Upper lobe of right lung (tissue), 1 donor: ENCODE measurements at regions not wholly inside any gene's neighbourhood (a gene's known extent, or its start where the extent isn't known, plus 50 kb on each side); places are given as distances from the start of the nearest gene placed in this dataset.
"Not testable (repeated sequence)": the region's sequence is repeated elsewhere in the genome, so short reads cannot be mapped to it uniquely, and the experiment has no call there.

Source experiments
- ATAC-seq: fragments of 200-7000 bp; cut with Tn5 transposase; one replicate; pipeline ENCODE4 v1.9.1; 2020; ENCODE audit warnings: mild to moderate bottlenecking, moderate library complexity
- DNase-seq: peaks from one replicate; pipeline ENCODE4 v3.0.0-alpha.2; 2020
- H3K27ac ChIP-seq: fragments of 200-600 bp; one replicate; pipeline ENCODE4 v1.8.0; 2022
- H3K27me3 ChIP-seq: fragments of 200-600 bp; one replicate; pipeline ENCODE4 v1.8.0; 2022; ENCODE audit warnings: mild to moderate bottlenecking
- H3K36me3 ChIP-seq: fragments of 200-600 bp; one replicate; pipeline ENCODE4 v1.8.0; 2022
- H3K4me1 ChIP-seq: fragments of 200-600 bp; one replicate; pipeline ENCODE4 v1.8.0; 2022
- H3K4me3 ChIP-seq: fragments of 200-600 bp; one replicate; pipeline ENCODE4 v1.8.0; 2022; ENCODE audit warnings: mild to moderate bottlenecking
- H3K9me3 ChIP-seq: fragments of 200-600 bp; one replicate; pipeline ENCODE4 v1.8.0; 2022
- intact Hi-C: fragments of 100-400 bp; cut with DNase I; formaldehyde crosslinking; loops from one replicate; pipeline ENCODE4 v1.11.0; 2022
- TF ChIP-seq, protein P1 (sequence below): fragments of 200-600 bp; IDR thresholded peaks from one replicate; pipeline ENCODE4 v1.8.0; 2022; ENCODE audit warnings: antibody characterized with exemption
- donor health status: DM: no; HTN: yes; CAD: no; lungs with severe emphysema.

GRCh38 chr17:27958708-27959381 is 65.7 kb upstream of the LYRM9 start:
- H3K9me3 ChIP-seq = no peaks in the 10 kb centered on the region
- no peak overlapping the region for H3K27ac ChIP-seq
- H3K4me1 ChIP-seq = no peaks in the 10 kb centered on the region
- TF ChIP-seq, protein P1, sequence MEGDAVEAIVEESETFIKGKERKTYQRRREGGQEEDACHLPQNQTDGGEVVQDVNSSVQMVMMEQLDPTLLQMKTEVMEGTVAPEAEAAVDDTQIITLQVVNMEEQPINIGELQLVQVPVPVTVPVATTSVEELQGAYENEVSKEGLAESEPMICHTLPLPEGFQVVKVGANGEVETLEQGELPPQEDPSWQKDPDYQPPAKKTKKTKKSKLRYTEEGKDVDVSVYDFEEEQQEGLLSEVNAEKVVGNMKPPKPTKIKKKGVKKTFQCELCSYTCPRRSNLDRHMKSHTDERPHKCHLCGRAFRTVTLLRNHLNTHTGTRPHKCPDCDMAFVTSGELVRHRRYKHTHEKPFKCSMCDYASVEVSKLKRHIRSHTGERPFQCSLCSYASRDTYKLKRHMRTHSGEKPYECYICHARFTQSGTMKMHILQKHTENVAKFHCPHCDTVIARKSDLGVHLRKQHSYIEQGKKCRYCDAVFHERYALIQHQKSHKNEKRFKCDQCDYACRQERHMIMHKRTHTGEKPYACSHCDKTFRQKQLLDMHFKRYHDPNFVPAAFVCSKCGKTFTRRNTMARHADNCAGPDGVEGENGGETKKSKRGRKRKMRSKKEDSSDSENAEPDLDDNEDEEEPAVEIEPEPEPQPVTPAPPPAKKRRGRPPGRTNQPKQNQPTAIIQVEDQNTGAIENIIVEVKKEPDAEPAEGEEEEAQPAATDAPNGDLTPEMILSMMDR = no peak
- intact Hi-C loops = no loop called here
- DNase-seq = no peak
- ATAC-seq = no peak
- no peaks in the 10 kb centered on the region for H3K27me3 ChIP-seq
- H3K36me3 ChIP-seq = no peaks in the 10 kb centered on the region
- H3K4me3 ChIP-seq = no peak overlapping the region

DNA sequence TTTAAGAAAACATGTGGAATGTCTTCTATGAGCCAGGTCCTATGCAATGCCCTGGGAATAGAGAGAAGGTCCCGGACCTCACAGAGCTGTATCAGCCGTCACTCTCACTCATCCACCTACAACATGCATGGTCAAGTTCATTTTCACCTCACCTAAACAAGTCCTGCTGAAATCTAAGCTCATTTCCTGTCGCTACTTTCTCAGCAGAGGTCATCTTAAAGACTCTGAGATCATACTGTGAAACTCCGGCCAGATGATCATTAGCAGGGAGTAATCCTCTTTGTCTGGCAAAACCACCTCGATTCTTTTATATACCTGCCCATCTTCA is 66.2 kb upstream of the LYRM9 start:
- TF ChIP-seq, protein P1 = no peak

GRCh38 chr17:27960183-27960849 is 67.2 kb upstream of the LYRM9 start:
- TF ChIP-seq, protein P1 = no peak
- Histone ChIP-seq H3K4me3 (no peak overlapping the region), H3K27me3 (no peaks in the 10 kb centered on the region), H3K9me3 (no peaks in the 10 kb centered on the region), H3K27ac (no peak overlapping the region), H3K36me3 (no peaks in the 10 kb centered on the region), H3K4me1 (no peaks in the 10 kb centered on the region)
- ATAC-seq = no peak
- no peak for DNase-seq
- intact Hi-C loops = no loop called here

More for the DNA sequence above, 66.2 kb upstream of the LYRM9 start:
- Histone ChIP-seq H3K27me3 (no peaks in the 10 kb centered on the region), H3K4me1 (no peaks in the 10 kb centered on the region), H3K36me3 (no peaks in the 10 kb centered on the region), H3K9me3 (no peaks in the 10 kb centered on the region), H3K4me3 (no peak overlapping the region), H3K27ac (no peak overlapping the region)
- DNase-seq = no peak
- intact Hi-C loops = no loop called here
- no peak for ATAC-seq

DNA sequence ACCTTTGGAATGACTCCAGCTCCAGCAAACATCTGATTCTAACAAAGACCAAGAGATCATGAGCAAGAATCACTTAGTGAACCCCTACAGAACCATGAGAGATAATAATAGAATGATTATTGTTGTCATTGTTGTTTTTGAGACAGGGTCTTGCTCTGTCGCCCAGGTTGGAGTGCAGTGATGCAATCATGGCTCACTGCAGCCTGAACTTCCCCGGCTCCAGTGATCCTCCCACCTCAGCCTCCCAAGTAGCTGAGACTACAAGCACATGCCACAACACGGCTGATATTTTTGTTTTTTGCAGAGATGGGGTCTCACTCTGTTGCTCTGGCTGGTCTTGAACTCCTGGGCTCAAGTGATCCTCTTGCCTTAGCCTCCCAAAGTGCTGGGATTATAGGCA is 69.4 kb upstream of the LYRM9 start:
- DNase-seq, intact Hi-C loops, H3K36me3 ChIP-seq, H3K4me3 ChIP-seq, H3K27ac ChIP-seq, H3K4me1 ChIP-seq, ATAC-seq, H3K27me3 ChIP-seq, H3K9me3 ChIP-seq: not testable (repeated sequence)

DNA sequence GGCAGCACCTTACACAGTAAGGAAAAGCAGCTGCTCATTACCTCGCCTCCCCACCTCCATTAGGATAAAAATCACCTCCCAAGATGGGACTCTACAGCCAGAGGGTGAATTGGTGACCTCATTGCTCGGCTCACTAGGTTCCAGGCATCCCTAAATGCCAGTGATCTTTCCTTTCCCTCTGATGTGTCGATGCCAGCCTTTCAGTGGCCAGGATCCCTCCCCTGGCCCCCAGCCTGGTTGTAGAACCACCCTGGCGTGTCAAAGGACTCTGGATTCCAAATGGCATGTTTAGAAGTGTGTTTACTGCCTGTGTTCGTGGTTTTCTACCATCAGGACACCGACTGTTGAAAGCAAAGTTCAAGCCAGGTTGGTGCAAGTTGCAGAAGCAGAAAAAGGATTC is 72.1 kb upstream of the LYRM9 start:
- Histone ChIP-seq H3K36me3 (no peaks in the 10 kb centered on the region), H3K9me3 (no peaks in the 10 kb centered on the region), H3K4me1 (no peaks in the 10 kb centered on the region), H3K4me3 (no peak overlapping the region), H3K27ac (no peak overlapping the region), H3K27me3 (no peaks in the 10 kb centered on the region)
- DNase-seq (no peak), ATAC-seq (no peak)
- intact Hi-C loops = no loop called here
- TF ChIP-seq, protein P1 = no peak

DNA sequence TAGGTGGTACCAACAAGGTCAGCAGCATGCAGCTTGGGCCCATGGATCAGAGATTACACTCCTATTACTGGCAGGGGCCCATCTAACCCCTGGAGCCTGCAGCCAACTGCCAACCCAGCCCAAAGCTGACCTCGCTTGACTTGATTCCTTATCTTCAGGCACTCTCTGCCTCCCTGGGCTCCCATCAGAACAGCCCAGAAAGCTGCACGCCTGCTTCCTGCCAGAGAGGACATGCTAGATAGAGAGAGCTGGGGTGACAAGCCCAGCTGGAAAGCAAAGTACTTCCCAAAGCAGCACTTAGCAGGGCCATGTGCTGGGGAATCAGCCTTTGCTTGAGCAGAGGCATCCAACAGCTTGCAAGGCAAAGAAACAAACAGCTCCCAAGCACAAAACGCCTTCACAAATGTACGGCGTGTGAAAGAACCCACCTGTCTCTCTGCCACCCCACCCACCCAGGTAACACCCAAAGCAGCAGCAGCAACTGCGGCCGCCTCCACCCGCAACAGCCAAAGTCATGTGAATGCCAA is 74.2 kb upstream of the NLK start:
- TF ChIP-seq, protein P1 = no peak
- Histone ChIP-seq H3K9me3 (no peaks in the 10 kb centered on the region), H3K4me1 (no peaks in the 10 kb centered on the region), H3K4me3 (no peak overlapping the region), H3K27me3 (no peaks in the 10 kb centered on the region), H3K36me3 (no peaks in the 10 kb centered on the region), H3K27ac (no peak overlapping the region)
- DNase-seq (no peak), ATAC-seq (no peak)
- intact Hi-C loops = no loop called here
